ENCODE measurements at regions not wholly inside any gene's neighbourhood (a gene's known extent, or its start where the extent isn't known, plus 50 kb on each side); places are given as distances from the start of the nearest gene placed in this dataset.

GRCh38 chr9:134214386-134214765, 50.0 kb upstream of the RNU6ATAC start:
- DNase-seq, result no peak

GRCh38 chr9:134214766-134215419, 50.5 kb upstream of the RNU6ATAC start:
- DNase-seq, result peak; percentile 22

- DNase-seq, result no peak
Measured at GRCh38 chr9:134215420-134215698, 51.0 kb upstream of the RNU6ATAC start.

- DNase-seq, result peak; percentile 54
Measured at GRCh38 chr9:134215699-134216448, 51.5 kb upstream of the RNU6ATAC start.

- DNase-seq, result no peak
Measured at GRCh38 chr9:134216449-134216951, 52.1 kb upstream of the RNU6ATAC start.

GRCh38 chr9:134216961-134217360, 52.6 kb upstream of the RNU6ATAC start:
- DNase-seq, result no peak

GRCh38 chr9:134217431-134218210, 53.3 kb upstream of the RNU6ATAC start:
- no peak for DNase-seq

GRCh38 chr9:134218230-134218629, 53.9 kb upstream of the RNU6ATAC start:
- DNase-seq, result no peak

GRCh38 chr9:134219646-134220060, 55.3 kb upstream of the RNU6ATAC start:
- DNase-seq, result no peak

GRCh38 chr9:134220311-134220710, 55.9 kb upstream of the RNU6ATAC start:
- no peak for DNase-seq

GRCh38 chr9:134221273-134222017, 57.1 kb upstream of the RNU6ATAC start:
- DNase-seq, result no peak

- no peak for DNase-seq
Measured at GRCh38 chr9:134222018-134222573, 57.7 kb upstream of the RNU6ATAC start.

- peak; percentile 20 for DNase-seq
Measured at GRCh38 chr9:134223091-134223490, 58.7 kb upstream of the RNU6ATAC start.

GRCh38 chr9:134223591-134224122, 59.3 kb upstream of the RNU6ATAC start:
- no peak for DNase-seq

GRCh38 chr9:134224127-134224526, 59.8 kb upstream of the RNU6ATAC start:
- DNase-seq, result no peak

GRCh38 chr9:134224567-134225093, 60.3 kb upstream of the RNU6ATAC start:
- no peak for DNase-seq

GRCh38 chr9:134225186-134225585, 60.8 kb upstream of the RNU6ATAC start:
- no peak for DNase-seq

- no peak for DNase-seq
Measured at GRCh38 chr9:134225816-134226215, 61.5 kb upstream of the RNU6ATAC start.

GRCh38 chr9:134226221-134226930, 62.0 kb upstream of the RNU6ATAC start:
- DNase-seq, result peak; percentile 74

GRCh38 chr9:134227451-134228411, 63.4 kb upstream of the RNU6ATAC start:
- DNase-seq, result no peak

All from fibroblast of skin of right biceps (primary cell).